K562 (cell line): ENCODE measurements at regions not wholly inside any gene's neighbourhood (a gene's known extent, or its start where the extent isn't known, plus 50 kb on each side); places are given as distances from the start of the nearest gene placed in this dataset.

Source experiments
- ATAC-seq: fragments of 200-7000 bp; cut with Tn5 transposase; 3 replicates; pipeline ENCODE4 v1.9.1; 2020; ENCODE audit warnings: moderate library complexity
- BruUV-seq: library from RNA; stranded (reverse); fragments of 400-500 nt; replicated peaks from 2 replicates; lab custom pipeline; 2021; lab: Mats Ljungman, UMichigan
- CTCF ChIA-PET: fragments of 300-600 bp; formaldehyde crosslinking; extraction: SDS; loops from one replicate; lab custom pipeline; 2021; ENCODE audit warnings: low intra/inter-chr PET ratio; lab: Yijun Ruan, JAX
- POLR2A ChIA-PET: fragments of 300-600, 350-650 bp; sonication (Branson Sonifier 250); formaldehyde crosslinking; extraction: SDS; loops from one replicate; lab custom pipeline; 2021; ENCODE audit warnings: antibody characterized with exemption, inconsistent platforms; lab: Yijun Ruan, JAX
- DNase-seq, 4 experiments: peaks; one replicate each; pipeline versions ENCODE4 v3.0.0 to v3.0.0-alpha.2; 2011 to 2018; ENCODE audit warnings: low spot score in 3 of 4, mixed read lengths in 3 of 4; ENCODE audit errors: extremely low read depth in 1 of 4
- FAIRE-seq: peaks from 2 replicates; lab custom pipeline; 2011; peaks lifted over from hg19 to GRCh38; lab: Jason Lieb, UNC
- H2AFZ ChIP-seq: 2 replicates; pipeline ENCODE4 v1.6.0; 2011; ENCODE audit warnings: low read depth, low read length, control low read depth, inconsistent platforms
- H3K27ac ChIP-seq: fragments of 200-600 bp; 3 replicates; pipeline ENCODE4 v1.8.0; 2011; ENCODE audit warnings: low read depth, mild to moderate bottlenecking, control low read depth, inconsistent platforms, low read length, moderate library complexity, mixed read lengths; ENCODE audit errors: extremely low read depth
- H3K27me3 ChIP-seq, 2 experiments: fragments of 300-600 bp in 1 of 2; 2 replicates in 1 of 2; 3 replicates in 1 of 2; pipeline versions ENCODE4 v1.6.0 to v1.8.0; 2011; ENCODE audit warnings: inconsistent platforms in 2 of 2, low read length in 2 of 2, mild to moderate bottlenecking in 1 of 2, mixed read lengths in 1 of 2, moderate library complexity in 1 of 2; ENCODE audit not compliant: control insufficient read depth in 2 of 2, insufficient read depth in 2 of 2
- H3K36me3 ChIP-seq: fragments of 300-600 bp; 3 replicates; pipeline ENCODE4 v1.8.0; 2011; ENCODE audit warnings: mild to moderate bottlenecking, low read length, inconsistent platforms; ENCODE audit not compliant: control insufficient read depth, insufficient read depth
- H3K4me1 ChIP-seq, 2 experiments: fragments of 200-600 bp in 1 of 2; replicated peaks in 1 of 2; 2 replicates in 1 of 2; 3 replicates in 1 of 2; pipeline versions ENCODE4 v1.5.1 to v1.8.0; 2011; ENCODE audit warnings: inconsistent platforms in 2 of 2, low read length in 2 of 2, mild to moderate bottlenecking in 1 of 2, mixed read lengths in 1 of 2, moderate library complexity in 1 of 2; ENCODE audit not compliant: control insufficient read depth in 2 of 2, insufficient read depth in 2 of 2
- H3K4me2 ChIP-seq: 2 replicates; pipeline ENCODE4 v1.6.1; 2011; ENCODE audit warnings: low read length, control low read depth, inconsistent platforms, mixed read lengths; ENCODE audit not compliant: insufficient read depth
- H3K4me3 ChIP-seq: fragments of 200-600 bp; sonication (generic), shearing (Covaris generic); 2 replicates; pipeline ENCODE4 v1.5.1; 2016; ENCODE audit warnings: control low read depth, inconsistent platforms
- H3K79me2 ChIP-seq: fragments of 200-600 bp; 3 replicates; pipeline ENCODE4 v1.8.0; 2011; ENCODE audit warnings: low read length, inconsistent platforms; ENCODE audit not compliant: control insufficient read depth, insufficient read depth
- H3K9ac ChIP-seq, 2 experiments: 2 replicates each; pipeline versions ENCODE4 v1.6.0 to v1.6.1; 2011; ENCODE audit warnings: low read depth in 2 of 2, low read length in 2 of 2, control low read depth in 1 of 2, inconsistent platforms in 1 of 2, mild to moderate bottlenecking in 1 of 2, mixed read lengths in 1 of 2; ENCODE audit not compliant: insufficient read depth in 1 of 2
- H3K9me1 ChIP-seq: one replicate; pipeline ENCODE4 v1.6.0; 2011; ENCODE audit warnings: inconsistent platforms, mild to moderate bottlenecking, low read length, moderate library complexity; ENCODE audit not compliant: control insufficient read depth, insufficient read depth
- H3K9me3 ChIP-seq: replicated peaks from 2 replicates; pipeline ENCODE4 v1.5.1; 2011; ENCODE audit warnings: low read depth, low read length, inconsistent platforms; ENCODE audit not compliant: control insufficient read depth, insufficient read depth
- H4K20me1 ChIP-seq: replicated peaks from 2 replicates; pipeline ENCODE4 v1.6.1; 2011; ENCODE audit warnings: low read length, inconsistent platforms, mixed read lengths; ENCODE audit not compliant: control insufficient read depth, insufficient read depth
- HNRNPLL ChIP-seq: fragments of 200-400 bp; formaldehyde crosslinking; IDR thresholded peaks from 2 replicates; pipeline ENCODE4 v1.6.1; 2017; ENCODE audit warnings: low read length, low read depth, mild to moderate bottlenecking; ENCODE audit not compliant: poor library complexity, severe bottlenecking
- MAFG ChIP-seq: fragments of 450-650 bp; conservative IDR thresholded peaks from 2 replicates; pipeline ENCODE4 v1.6.1; 2016; ENCODE audit warnings: missing genetic modification characterization, missing compliant biosample characterization
- PCBP1 ChIP-seq: fragments of 200-400 bp; formaldehyde crosslinking; IDR thresholded peaks from 2 replicates; pipeline ENCODE4 v1.6.1; 2018; ENCODE audit warnings: mild to moderate bottlenecking, low read depth, low read length; ENCODE audit not compliant: poor library complexity, severe bottlenecking
- SNRNP70 ChIP-seq: fragments of 200-400 bp; formaldehyde crosslinking; optimal IDR thresholded peaks from 2 replicates; pipeline ENCODE3; 2017; ENCODE audit warnings: low read depth, low read length
- SRF ChIP-seq, 2 experiments: fragments of 250-450, 450-650 bp in 1 of 2; sonication (Bioruptor Pico) in 1 of 2; sonication (generic) in 1 of 2; formaldehyde crosslinking; IDR thresholded peaks; 2 replicates each; pipeline versions ENCODE4 v1.5.0 to v1.5.1; 2020 to 2022; ENCODE audit warnings: mild to moderate bottlenecking in 1 of 2, missing genetic modification reagents in 1 of 2
- ZBTB1 ChIP-seq: sonication (generic); formaldehyde crosslinking; IDR thresholded peaks from 2 replicates; pipeline ENCODE4 v1.8.1; 2023; ENCODE audit warnings: missing genetic modification reagents, low read depth, mild to moderate bottlenecking, borderline replicate concordance
- ZFX ChIP-seq: sonication (generic); formaldehyde crosslinking; IDR thresholded peaks from 2 replicates; pipeline ENCODE4 v1.8.0; 2022; ENCODE audit warnings: mild to moderate bottlenecking, missing genetic modification reagents, moderate library complexity
- ZNF140 ChIP-seq: fragments of 250-450 bp; sonication (Bioruptor Pico); IDR thresholded peaks from 2 replicates; pipeline ENCODE4 v1.8.0; 2021; ENCODE audit warnings: moderate library complexity, mild to moderate bottlenecking, inconsistent platforms
- ZNF431 ChIP-seq: sonication (generic); formaldehyde crosslinking; IDR thresholded peaks from 2 replicates; pipeline ENCODE4 v1.8.0; 2022; ENCODE audit warnings: mild to moderate bottlenecking, missing genetic modification reagents
- ZNF76 ChIP-seq: fragments of 250-450 bp; sonication (Bioruptor Pico); IDR thresholded peaks from 2 replicates; pipeline ENCODE4 v1.4.0; 2020; ENCODE audit warnings: mild to moderate bottlenecking, moderate library complexity, borderline replicate concordance
- WGBS: fragments of 100-300 bp; shearing (Covaris generic); methylation state at CpG from one replicate; pipeline ENCODE4 v1.1.6; 2016; ENCODE audit warnings: low coverage, mixed read lengths; ENCODE audit not compliant: insufficient coverage; ENCODE audit errors: missing lambda C conversion rate; 5-methylcytosine and 5-hydroxymethylcytosine counted together
- in situ Hi-C: fragments of 300-500 bp; cut with MboI; formaldehyde crosslinking; loops from 4 replicates; pipeline ENCODE4 v1.15.0; 2018; ENCODE audit warnings: inconsistent platforms, mixed read lengths
- intact Hi-C: fragments of 100-400 bp; cut with micrococcal nuclease; formaldehyde crosslinking; loops from 2 replicates; pipeline ENCODE4 v1.14.2; 2022
- TF ChIP-seq, protein P1 (sequence below): fragments of 450-650 bp; formaldehyde crosslinking; IDR thresholded peaks from 2 replicates; pipeline ENCODE4 v1.4.0; 2022; ENCODE audit warnings: missing genetic modification characterization

DNA sequence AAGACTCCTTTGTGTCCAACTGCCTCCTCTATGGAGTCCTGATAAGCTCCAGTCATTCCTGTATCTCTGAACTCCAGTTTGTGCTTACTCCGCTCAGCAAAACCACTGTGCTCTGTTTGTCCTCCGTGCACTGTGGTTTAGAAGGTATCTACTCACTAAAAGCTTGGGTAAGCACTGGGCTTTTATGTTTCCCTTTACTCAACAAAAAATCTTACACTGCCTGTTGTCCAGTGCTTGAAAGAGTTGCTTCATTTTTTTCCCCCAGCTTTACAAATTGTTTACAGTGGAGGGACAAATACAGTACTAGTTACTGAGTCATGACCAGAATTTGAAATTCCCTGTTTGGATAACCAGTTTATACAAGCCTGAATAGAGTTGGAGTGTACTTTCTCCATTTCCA is 545.3 kb upstream of the FAT1 start (continued):
- TF ChIP-seq, protein P1, sequence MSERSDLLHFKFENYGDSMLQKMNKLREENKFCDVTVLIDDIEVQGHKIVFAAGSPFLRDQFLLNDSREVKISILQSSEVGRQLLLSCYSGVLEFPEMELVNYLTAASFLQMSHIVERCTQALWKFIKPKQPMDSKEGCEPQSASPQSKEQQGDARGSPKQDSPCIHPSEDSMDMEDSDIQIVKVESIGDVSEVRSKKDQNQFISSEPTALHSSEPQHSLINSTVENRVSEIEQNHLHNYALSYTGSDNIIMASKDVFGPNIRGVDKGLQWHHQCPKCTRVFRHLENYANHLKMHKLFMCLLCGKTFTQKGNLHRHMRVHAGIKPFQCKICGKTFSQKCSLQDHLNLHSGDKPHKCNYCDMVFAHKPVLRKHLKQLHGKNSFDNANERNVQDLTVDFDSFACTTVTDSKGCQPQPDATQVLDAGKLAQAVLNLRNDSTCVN (CRISPR knock-in tag), result no peak
- TF ChIP-seq ZNF140 (CRISPR knock-in tag), result no peak

DNA sequence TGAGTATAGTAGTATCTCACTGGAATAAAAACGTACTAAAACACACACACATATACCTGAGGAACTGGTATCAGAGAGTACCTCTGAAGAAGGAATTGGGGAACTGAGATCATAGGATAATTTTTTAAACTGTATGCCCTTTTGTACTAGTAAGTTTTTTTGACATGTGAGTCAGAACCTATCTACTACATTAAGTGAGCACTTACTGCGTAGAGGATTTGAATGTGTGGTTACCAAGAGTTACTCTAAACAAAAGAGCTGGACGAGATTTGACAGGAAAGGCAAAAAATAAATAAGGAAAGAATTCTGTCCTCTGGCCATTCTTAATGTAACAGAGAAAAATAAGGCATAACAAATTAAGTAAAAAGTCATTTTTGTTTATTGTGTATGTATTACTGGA is 546.5 kb upstream of the FAT1 start:
- H3K79me2 ChIP-seq, result no peaks in the 10 kb centered on the region
- no peaks in the 10 kb centered on the region for H3K9me1 ChIP-seq
- POLR2A ChIA-PET, result no interaction called here
- H3K9me3 ChIP-seq, result no peaks in the 10 kb centered on the region
- no peak for ATAC-seq
- H3K27ac ChIP-seq, result no peak overlapping the region
- no peaks in the 10 kb centered on the region for H4K20me1 ChIP-seq
- no peaks in the 10 kb centered on the region for H3K36me3 ChIP-seq
- intact Hi-C loops, result no loop called here
- WGBS, result 0% methylated on average over 3 of the region's 3 CpGs
- TF ChIP-seq ZFX (no peak), ZNF76 (no peak), ZNF431 (CRISPR knock-in tag) (no peak), ZBTB1 (CRISPR knock-in tag) (no peak), SNRNP70 (no peak), MAFG (no peak), SRF (CRISPR knock-in tag; IDR thresholded peaks at IDR 0.05) (no peak), PCBP1 (no peak), HNRNPLL (no peak)
- TF ChIP-seq, all 486 proteins: peak for 0
- no peak overlapping the region for H3K4me2 ChIP-seq
- DNase-seq (no peak), FAIRE-seq (no peak)
- BruUV-seq, result no TSS peak
- in situ Hi-C loops, result no loop called here
- CTCF ChIA-PET, result no interaction called here
- no peaks in the 10 kb centered on the region for H3K4me1 ChIP-seq
- H3K9ac ChIP-seq, result no peak overlapping the region
- H3K27me3 ChIP-seq, result no peaks in the 10 kb centered on the region
- H3K4me3 ChIP-seq, result no peak overlapping the region
- no peak overlapping the region for H2AFZ ChIP-seq
